GM19467 (cell line): ENCODE measurements at regions not wholly inside any gene's neighbourhood (a gene's known extent, or its start where the extent isn't known, plus 50 kb on each side); places are given as distances from the start of the nearest gene placed in this dataset.

Experiments
- ATAC-seq: cut with Tn5 transposase; IDR thresholded peaks from one replicate; pipeline ENCODE4 v1.9.1; 2021; ENCODE audit warnings: mild to moderate bottlenecking, moderate library complexity; ENCODE audit not compliant: unreplicated experiment

DNA sequence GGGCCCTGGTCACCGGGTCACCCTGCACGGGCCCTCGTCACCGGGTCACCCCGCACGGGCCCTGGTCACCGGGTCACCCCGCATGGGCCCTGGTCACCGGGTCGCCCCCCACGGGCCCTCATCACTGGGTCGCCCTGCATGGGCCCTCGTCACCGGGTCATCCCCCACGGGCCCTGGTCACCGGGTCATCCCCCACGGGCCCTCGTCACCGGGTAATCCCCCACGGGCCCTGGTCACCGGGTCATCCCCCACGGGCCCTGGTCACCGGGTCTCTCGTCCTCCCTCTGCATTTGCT lies 77.6 kb downstream of the RIPK4 start:
- no peak for ATAC-seq

DNA sequence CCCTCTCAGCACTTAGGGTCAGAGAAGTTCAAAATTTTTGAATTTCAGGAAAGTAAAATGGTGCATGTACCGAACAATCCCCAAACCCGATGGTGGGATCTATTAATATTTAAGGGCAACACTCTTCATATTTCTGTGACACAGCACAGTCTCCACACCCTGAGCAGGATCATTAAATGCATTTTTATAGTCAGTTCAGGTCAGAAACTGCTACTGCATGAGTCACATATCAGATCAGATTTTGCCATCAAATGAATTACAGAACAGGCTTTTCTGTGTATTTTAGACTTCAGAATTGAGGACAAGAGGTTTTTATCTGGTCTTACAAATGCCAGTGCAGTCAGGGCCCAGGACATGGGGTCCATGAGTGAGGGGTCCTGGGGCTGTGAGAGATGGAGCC lies 79.2 kb downstream of the RIPK4 start:
- ATAC-seq: no peak

DNA sequence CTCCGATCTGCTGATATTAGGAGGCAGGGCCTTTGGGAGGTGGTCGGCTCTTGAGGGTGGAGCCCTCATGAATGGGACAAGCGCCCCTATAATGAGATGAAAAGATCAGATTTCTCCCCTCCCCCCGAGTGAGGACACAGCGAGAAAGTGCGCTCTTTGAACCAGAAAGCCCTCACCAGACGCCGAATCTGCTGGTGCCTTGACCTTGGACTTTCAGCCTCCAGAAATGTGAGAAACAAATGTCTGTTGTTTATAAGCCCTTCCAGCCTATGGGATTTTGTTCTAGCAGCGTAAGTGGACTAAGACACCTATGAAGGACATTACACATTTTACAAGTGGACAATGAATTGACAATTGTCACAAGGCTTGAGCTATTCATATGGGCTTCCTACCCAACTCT lies 80.2 kb downstream of the RIPK4 start:
- no peak for ATAC-seq

DNA sequence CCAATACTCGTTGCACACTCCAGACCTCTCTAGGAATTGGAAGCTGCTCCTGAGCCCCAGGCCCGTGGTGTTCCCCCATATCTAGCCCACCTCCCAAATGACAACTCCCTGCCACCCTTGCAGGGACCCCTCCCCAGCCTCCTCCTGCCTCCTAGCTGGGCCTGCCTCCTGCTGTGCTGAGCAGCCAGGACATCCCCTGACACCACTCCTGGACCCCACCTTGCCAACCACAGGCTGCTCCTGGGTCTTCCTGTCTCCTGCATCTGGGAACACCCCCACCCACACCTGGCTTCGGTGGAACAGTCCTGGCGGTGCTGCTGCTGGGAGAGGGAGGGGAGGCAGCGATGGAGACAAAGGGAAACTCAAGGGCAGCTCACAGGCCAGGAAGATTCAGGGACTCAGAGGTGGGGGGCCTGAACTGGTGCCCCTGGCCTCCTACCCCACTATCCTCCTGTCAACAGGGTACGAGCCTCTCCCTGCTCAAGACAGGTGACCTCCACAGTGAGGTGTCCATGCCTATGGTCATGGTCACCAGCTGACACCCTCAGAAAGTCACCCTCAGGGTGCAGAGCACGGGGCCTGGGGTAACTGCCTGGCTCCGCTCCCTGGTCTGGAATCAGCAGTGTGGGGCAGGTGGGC lies 81.2 kb downstream of the RIPK4 start:
- no peak for ATAC-seq

DNA sequence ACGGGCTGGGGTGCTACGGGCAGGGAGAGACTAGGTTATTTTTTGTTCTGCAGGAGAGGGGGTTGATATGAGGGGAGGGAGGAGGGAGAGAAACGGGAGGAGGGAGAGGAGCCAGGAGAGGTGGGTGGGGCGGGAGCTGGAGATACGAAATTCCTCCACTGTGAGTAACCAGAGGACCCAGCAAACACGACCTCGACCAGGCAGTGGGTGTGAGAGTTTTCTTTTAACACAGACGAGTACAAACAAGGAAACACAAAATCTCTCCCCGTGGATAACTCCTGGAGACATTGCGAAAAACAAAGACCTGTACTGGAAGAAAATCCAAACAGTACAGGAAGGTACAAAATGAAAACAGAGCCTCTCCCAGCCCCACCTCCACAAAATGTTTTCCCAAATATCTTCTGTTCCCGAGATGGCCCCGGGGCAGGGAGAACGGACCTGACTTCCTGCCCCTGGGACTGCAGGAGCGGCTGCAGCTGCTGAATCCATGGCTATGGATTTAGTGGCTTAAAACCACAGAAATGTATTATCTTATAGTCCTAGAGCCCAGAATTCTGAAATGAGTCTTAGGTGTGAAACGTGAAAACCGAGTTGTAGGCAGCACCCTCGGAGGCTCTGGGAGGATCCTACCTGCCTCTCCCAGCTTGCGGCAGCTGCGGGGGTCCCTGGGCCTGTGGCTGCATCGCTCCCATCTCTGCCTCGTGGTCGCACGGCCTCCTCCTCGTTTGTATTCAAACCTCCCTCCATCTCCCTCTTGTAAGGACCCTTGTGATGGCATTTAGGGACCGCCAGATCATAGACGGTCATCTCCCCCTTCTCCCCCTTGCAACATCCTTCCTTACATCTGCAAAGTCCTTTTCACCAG lies 82.2 kb downstream of the RIPK4 start:
- no peak for ATAC-seq

DNA sequence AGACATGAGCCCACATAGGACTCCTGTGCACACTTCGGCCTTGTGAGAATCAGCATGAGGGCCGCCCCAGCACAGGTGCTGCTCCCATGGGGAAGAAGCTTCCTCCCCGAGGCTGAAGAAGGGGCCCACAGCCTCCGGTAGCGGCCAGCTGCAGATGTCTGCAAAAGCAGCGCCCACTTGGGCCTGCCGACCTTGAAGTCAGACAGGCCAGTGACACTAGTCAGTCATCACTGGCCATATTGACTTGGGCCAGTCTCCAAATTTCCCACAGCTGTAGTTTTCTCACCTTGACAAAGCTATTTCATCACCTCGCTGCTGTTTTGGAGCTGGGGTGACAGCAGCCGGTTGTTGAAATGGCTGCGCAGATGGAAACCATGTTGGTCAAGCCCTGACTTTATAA lies 83.0 kb downstream of the RIPK4 start:
- no peak for ATAC-seq

DNA sequence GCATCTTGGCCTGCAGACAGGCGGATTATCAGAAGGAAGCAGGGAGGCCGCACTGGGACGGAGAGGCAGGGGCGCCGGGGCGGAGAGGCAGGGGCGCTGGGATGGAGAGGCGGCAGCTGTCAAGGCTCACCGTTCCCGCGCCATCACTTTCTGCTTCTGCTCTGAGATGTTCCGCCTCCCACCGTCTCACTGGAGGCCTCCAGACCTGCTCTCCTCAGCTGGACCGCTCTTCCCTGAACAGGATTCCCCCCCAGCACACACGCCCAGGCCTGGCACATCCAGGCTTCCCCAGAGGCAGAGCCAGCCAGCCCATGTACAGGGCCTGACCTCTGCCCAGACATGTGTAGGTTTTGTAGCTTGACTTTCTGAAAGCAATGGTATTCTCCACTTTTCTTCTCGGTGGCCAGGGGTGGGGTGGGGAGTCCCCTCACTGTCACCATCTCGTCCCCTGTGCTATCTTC lies 84.1 kb downstream of the RIPK4 start:
- no peak for ATAC-seq

DNA sequence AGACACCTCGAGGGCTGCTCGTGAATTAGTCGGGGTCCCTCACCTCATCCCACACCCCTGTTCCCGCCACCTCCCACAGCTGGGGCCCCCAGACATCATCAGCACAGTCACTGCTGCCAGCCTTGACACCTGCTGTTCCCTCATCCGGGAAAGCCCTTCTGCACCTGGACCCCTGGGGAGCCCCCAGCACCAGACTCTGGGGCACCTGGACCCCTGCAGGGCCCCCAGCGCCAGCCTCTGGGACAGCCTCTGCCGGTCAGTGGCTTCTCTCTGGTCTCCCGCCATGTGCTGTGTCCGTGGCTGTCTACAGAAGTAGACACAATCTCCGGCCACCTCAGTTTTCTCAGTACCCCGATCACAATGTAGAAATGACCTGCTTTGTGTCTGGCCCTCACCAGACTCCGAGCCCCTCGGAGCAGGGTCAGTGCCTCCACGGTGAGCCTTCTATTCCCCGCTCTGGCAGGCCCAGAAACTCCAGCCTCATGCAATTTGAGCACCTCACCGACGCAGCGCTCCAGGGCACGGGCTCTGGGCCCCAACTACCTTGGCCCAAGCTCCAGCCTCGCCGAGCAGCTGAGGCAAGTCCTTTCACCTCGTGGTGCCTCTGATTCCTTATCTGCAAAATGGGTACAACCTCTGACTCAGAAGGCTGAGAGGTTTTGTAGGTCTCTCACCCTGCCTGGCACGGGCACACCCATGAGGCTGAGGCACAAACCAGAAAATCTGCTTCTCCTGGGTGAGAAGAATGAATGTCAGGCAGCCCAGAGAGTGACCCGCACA lies 84.7 kb downstream of the RIPK4 start:
- ATAC-seq: no peak

DNA sequence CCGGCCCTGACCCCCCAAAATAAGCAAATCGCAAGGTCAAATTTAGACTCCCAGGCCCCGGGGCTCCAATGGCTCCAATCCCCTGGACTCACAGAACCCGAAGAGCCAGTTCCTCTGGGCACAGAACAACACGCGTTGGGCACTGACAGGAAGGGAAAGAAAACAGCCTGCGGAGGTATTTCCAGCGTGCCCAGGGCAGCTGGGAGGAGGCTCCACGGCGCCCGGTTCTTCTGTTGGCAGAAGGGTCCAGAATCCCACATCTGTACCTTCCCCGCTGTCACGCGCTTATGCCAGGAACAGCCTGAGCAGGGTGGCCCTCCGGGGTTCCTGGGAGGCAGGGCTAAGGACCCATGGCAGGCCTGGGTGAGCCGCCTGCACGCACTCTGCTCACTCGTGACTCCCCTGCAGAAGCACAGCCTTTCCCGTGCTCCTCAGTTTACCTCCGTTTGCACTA lies 85.5 kb downstream of the RIPK4 start:
- no peak for ATAC-seq

DNA sequence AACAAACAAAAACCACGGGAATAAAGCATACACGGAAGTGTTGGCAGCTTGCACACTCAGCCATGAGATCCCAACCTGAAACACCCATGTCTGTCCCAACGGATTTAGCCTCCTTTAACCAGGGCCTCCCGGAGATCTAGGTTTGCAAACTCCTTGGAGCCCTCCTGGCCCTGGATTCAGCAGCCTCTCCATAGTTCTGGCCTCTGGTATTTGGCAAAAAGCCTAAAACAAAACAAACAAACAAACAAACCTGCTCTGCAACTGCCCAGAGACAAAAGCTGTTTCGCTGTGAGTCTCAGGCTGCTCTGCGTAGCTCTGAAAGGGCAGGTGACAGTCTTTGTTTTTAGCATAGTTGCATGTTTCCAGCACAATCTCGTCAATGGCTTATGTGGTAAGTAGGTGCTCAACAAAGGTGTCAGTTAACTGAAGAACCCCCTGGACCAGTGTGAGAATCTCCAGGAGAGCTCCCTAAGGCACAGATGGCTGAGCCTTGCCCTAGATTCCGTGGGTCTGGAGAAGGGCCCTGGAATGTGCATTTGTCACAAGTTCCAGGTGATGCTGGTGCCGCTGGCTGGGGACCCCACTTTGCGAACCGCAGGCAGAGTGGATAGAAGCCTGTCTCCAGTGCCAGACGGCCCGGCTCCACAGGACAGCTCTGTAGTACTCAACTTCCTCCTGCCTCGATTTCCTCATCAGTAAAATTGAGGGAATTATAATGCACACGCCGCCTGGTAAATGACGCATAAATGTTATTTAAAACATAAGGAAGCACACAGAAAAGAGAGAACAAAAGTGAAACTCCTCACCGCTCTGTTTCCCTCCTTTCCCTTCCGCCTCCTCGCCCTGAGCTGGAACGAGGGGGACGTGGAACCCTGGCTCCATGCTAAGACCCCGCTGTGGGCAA lies 86.2 kb downstream of the RIPK4 start:
- ATAC-seq: no peak

DNA sequence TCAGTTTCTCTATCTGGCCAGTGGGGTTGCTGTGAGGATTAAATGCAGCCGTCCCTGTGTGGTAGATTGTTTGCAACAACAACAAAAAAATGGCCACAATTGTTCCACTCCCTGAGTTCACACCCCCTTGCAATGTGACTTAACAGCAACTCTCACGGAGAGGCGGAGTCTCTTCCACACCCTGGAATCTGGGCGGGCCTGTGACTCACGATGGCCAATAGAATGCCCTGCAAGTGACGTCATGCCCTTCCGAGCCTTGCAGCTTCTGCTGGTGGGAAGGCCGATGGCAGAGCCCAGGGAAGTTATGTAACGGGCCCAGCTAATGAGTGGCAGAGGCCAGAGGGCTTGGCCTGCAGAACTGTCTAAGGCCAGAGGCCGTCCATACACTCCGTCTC lies 87.9 kb downstream of the RIPK4 start:
- no peak for ATAC-seq

DNA sequence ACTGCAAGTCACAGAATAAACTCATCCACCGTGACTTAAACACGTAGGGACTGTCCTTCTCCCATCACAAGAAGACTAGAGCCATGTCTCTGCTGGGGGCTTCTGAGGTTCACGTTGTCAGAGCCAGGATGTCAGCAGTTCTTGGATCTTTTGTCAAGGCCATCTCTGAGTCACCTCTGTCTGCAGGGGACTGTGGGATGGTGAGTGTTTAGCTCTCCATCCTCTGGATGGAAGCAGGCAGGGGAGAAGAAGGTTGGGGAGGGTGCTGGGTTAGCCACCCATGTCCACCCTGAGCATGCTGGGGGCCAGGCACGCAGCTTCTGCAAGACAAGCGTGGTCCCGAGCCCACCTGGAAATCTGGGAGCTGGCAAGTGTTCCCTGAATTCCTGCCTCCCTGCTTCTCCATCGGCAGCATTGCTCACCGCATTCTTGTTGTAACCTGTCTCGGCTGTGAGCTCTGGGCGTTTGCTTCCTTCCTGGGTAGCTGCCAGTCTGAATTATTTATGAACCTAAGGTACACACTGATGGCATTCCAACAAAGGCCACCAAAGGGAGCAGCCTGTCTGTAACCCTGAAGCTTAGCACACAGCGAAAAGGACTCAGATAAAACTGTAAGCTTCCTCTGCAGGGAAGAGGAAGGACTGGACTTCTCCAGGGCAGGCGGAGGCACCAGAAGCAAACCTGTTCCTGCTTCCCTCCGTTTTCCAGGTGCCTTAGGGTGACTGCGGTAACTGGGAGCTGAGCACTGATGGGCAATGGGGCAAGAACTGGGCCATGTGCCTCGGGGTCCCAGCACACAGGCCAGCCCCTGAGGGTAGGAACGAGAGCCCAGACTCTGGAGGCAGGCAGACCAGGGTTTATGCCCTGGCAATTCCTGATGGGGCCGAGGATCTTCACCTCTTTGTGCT lies 88.6 kb downstream of the RIPK4 start:
- ATAC-seq: no peak

DNA sequence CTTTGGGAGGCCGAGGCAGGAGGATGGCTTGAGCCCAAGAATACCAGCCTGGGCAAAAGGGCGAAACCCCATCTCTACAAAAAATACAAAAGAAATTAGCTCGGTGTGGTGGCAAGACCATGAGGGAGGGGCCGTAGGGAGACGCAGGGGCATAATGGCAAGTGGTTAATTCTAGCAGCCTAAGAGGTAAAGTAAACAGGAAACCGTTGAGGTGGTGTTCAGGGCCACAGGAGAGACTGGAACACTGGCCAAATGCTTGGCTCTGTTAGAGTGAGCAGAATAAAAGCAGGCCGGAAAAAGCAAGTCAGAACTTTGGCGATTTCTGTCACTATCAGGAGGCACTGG lies 89.2 kb downstream of the RIPK4 start:
- ATAC-seq: no peak

DNA sequence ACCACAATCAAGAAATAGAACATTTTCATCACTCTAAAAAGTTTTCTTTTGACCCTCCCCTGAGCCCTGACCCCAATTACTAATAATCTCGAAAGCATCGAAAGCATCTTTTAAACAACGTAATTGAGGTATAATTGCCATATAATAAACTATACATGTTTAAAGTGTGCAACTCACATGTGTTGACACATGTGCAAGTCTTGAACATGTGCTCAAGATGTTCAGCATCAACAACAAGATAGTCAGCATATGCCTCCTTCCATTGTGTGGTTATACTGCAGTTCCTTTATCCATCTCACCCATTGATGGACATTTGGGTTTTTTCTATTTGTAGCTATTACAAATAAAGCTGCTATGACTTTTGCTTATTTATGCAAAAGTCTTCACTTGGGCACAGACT lies 90.7 kb downstream of the RIPK4 start:
- ATAC-seq: no peak

DNA sequence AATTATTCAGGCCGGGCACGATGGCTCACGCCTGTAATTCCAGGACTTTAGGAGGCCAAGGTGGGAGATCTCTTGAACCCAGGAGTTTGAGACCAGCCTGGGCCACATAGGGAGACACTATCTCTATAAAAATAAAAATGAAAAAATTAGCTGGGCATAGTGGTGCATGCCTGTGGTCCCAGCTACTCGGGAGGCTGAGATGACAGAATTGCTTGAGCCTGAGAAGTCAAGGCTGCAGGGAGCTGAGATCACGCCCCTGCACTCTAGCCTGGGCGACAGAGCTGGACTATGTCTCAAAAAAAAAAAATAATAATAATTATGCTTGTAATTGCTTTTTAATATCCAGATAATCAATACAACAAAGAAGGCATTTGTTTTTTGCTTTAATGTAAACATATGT lies 91.3 kb downstream of the RIPK4 start:
- ATAC-seq: no peak

DNA sequence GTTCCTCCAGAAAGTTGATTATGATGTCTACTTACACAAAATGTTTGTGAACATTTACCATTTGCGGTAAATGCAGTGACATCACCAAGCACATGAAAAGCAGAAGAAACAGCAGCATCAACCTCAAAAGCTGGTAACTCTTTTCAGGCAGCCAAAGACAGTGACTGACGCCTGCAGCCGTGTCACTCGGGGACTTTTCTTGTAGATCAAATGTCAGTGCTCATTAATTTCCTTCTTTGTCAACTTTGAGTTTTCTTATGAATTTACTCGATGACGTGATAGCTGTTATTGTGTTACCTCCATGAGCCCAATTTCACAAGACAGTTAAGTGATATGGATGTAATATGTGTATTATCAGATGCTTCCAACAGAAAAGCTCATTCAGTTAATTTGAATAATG lies 92.5 kb downstream of the RIPK4 start:
- ATAC-seq: no peak

DNA sequence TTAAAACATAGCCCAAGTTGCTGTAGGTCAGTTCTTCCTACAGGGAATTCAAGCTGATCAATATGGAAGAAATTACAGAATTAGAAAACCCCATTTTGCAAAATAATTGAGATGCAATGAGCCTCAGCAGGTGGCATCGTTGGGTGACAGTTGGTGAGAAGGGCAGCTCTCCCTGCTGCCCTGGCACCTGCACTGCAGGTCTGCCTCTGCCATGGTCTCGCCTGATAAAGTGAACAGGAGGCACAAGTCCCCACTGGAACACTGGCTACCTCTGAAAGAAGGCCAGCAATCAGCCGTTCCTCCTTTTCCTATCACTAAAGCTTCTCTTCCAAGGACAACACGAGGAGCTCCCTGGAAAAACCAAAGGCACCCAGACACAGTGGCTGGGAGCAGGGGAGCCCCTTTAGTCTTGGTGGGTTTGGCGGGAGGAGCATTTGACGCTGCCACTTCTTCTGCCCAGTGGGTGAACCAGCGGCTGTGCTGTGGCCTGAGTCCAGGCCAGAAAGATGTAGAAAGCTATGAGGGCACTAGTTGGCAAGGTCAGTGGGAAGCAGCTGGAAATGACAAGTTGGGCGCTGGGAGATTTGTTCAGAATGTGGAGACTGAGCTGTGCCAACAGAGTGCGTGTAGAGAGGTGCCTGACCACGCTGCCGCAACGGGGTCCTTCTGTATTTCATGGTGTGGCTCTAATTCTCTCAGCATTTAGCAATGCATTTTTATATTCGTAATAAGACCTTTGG lies 93.1 kb downstream of the RIPK4 start:
- ATAC-seq: no peak

DNA sequence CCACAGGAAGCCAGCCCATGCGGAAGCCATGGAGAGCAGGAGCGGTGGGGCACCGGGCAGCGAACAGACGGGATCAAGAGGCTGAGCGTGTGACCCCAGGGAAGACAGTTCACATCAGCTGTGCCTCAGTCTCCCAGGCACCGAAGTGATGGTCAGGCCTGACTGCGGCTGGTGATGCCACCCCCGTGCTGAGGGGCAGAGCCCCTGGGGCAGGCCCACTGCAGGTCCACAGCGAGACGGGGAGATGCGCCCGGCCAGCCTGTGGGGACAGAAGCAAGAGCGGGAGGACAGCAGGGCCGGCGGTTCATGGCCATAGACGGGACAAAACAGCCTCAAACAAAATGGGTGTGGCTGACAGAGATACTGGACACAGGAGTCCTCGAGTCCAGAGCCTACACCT lies 93.8 kb downstream of the RIPK4 start:
- no peak for ATAC-seq

DNA sequence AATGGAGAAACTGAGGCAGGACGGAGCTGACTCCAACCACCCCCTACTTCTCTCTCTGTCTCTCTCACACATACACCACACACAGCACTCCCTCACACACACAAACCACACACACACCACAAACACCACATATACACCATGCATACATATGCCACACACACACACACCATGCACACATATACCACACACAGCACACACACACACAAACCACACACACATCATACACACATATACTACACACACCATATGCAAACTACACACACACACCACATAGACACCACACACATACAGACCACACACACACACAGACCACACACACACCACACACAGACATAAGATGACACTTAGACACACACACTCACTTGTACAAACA lies 94.3 kb downstream of the RIPK4 start:
- ATAC-seq: no peak
